ENCODE measurements at regions not wholly inside any gene's neighbourhood (a gene's known extent, or its start where the extent isn't known, plus 50 kb on each side); places are given as distances from the start of the nearest gene placed in this dataset.

DNA sequence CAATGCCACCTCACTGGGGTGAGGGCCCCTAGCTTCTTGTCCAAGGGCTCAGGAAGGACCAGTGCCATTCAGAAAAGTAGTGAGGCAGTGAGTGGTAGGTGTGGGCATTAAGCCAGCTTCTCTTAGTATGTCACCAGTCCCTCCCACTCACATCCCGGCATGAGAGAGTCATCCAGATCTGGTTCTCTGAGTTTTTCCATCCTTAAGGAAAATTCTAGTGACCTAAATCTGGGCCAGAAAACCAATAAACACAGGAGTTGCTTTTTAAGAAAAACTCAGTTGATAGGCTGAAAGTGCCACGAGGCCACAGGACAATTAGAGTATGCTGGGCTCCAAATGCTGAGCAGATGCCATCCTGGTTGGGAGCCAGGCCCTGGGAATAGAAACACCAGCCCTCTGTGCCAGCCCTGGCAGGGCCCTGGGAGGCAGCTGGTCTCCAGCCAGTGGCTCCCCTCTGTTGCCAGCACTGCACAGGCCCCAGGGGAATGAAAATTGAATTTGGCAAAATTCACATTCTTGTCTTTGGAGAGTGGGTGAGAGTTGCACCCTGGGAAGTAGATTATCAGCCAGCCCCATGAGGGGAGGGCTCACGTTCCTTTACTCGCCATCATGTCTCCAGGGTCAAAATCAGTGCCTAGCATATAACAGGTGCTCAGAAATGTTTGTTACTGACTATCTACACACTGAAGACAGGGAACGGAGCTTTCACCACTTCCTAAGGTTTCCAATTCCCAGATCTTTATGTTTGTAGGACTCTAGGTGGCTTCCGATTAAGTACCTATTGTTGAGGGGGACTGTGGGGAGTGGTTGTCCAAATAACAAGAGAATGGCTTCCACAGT, 52.8 kb downstream of the FAM43A start:
- DNase-seq: no peak

DNA sequence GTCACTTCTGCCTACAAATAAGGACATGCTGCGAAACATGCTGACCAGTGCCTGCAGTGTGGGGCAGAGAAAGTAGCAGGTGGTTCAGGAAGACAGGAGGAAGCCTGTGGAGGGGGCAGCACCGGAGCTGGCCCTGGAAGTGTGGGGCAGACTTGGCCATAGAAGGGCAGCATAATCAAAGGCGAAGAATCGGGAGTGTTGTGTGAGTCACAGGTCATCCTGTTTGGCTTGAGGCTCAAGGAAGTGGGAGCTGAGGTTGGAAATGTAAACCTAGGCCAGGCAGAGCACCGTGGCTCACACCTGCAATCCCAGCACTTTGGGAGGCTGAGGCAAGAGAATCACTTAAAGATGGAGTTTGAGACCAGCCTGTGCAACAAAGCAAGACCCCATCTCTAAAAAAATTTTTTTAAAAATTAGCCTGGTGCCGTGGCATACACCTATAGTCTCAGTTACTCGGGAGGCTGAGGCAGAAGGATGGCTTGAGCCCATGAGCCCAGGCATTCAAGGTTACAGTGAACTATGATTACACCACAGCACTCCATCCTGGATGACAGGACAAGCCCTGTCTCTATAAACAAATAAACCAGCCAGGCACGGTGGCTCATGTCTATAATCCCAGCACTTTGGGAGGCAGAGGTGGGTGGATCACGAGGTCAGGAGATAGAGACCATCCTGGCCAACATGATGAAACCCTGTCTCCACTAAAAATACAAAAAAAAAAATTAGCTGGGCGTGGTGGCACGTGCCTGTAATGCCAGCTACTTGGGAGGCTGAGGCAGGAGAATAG, 54.0 kb downstream of the FAM43A start:
- DNase-seq: no peak

DNA sequence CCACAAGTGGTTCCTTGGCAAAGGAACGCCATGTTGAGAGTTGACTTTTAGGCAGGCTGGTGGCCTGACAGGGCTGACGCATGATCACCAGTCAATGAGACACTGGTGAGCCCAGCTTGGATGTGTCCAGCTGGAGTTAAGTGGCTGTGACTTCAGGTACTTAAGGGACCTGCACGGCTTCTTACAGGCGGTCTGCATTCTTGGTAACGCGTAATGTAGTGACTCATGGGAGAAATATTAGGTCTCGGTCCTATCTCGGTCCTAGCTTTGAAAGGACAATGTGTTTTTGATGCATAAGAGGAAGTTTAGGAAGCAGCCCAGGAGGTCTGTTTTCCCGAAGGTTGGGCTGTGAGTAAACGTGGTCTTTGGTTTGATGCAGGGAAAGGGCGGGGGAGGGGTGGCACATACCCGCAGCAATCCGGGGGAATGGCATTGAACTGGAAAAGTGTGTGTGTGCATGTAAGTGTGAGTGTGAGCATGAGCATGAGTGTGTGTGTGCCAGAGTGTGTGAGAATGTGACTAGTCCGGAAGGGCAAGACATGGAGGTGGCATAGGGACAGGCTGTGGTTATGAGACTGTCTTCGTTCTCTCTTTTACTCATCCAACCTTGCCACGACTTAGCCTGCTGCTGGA, 55.3 kb downstream of the FAM43A start:
- no peak for DNase-seq

GRCh38 chr3:194741916-194742315, 56.2 kb downstream of the FAM43A start:
- DNase-seq: no peak

GRCh38 chr3:194744826-194745225, 59.1 kb downstream of the FAM43A start:
- DNase-seq: no peak

GRCh38 chr3:194745422-194746184, 59.9 kb downstream of the FAM43A start:
- no peak for DNase-seq

DNA sequence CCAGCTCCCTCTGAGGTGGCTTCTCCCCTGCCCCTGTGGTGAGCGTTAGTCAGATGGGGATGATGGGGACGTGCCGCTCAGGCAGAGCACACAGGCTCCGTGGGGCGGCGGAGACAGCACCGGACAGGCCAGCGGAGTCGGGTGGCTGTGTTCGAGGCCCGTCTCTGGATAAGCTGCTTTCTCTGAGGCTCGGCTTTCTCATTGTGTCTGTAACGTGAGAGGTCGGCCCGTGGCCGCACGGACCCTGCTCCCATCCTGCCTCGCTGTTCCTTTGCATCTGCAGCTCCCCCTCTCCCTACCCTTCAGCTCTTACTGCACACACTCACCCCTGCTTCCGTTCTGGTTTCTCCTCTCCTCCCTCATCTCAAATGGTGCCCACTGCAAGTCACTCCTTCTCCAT, 62.5 kb downstream of the FAM43A start:
- no peak for DNase-seq

GRCh38 chr3:194749631-194750490, 64.2 kb downstream of the FAM43A start:
- no peak for DNase-seq

- no peak for DNase-seq
These were observed 64.8 kb downstream of the FAM43A start for GRCh38 chr3:194750491-194750828.

DNA sequence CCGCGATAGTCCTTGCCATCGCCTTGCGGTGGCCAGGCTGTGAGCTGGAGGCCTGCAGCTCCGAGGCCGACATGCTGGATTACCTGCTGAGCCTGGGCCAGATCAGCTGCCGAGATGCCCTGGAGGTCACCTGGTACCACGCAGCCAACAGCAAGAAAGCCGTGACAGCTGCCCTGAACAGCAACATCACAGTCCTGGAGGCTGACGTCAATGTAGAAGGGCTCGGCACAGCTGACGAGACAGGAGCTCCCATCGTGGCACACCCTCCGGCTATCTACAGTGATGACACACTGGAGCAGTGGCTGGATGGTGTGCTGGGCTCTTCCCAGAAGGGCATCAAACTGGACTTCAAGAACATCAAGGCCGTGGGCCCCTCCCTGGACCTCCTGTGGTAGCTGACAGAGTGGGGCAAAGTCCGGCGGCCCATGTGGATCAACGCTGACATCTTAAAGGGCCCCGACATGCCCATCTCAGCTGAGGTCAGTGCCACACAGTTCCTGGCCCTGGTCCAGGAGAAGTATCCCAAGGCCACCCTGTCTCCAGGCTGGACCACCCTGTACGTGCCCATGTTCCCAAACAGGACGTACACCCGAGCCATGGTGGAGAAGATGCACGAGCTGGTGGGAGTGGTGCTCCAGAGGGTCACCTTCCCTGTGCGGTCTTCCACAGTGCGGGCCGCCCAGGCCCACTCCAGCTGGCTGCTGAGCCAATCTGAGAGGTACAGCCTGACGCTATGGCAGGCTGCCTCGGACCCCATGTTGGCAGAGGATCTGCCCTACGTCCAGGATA, 70.2 kb downstream of the FAM43A start:
- DNase-seq: no peak

GRCh38 chr3:194756460-194756779, 70.7 kb downstream of the FAM43A start:
- no peak for DNase-seq

DNA sequence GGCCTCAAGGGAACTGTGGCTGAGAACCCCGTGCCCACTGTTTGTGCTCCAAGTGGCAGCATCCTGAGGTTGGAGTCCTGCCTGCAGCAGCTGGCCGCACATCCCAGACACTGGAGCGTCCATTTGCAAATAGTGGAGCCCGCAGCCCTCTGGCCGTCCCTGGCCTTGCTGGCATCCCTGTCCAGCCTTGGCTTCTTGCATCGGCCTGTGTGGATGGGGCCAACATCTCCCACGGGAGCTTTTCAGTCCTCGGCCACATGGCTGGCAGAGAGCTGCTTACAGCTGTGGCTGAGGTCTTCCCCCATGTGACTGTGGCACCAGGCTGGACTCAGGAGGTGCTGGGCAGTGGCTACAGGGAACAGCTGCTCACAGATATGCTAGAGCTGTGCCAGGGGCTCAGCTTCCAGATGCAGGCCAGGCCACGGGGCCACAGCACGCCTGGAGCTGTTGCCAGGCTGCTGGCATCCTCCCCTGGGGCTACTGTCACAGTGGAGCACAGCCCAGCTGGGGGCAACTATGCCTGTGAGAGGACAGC, 71.2 kb downstream of the FAM43A start:
- DNase-seq: no peak

DNA sequence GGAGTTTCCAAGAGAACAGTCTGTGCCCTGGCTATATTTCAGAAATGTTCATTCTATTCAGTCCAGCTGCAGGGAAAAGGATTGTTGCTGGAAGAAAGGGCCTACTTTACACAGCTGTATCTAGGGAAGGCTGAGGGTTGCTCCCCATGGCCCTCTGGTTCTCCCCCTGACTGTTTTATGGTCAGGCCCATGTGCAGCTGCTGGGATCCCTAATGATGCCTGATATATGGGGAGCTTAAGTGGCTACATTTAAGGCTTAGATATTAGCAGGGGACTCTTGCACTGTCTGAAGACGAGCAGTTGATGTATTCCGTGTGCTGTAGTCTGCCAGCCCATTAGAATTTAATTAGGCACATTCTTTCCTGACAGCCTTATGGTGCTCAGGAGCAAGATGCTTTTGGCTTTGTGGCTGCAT, 72.0 kb downstream of the FAM43A start:
- DNase-seq: no peak

- no peak for DNase-seq
These were observed 73.0 kb downstream of the FAM43A start for GRCh38 chr3:194758716-194759115.

GRCh38 chr3:194760494-194761137, 74.9 kb downstream of the FAM43A start:
- DNase-seq: no peak

DNA sequence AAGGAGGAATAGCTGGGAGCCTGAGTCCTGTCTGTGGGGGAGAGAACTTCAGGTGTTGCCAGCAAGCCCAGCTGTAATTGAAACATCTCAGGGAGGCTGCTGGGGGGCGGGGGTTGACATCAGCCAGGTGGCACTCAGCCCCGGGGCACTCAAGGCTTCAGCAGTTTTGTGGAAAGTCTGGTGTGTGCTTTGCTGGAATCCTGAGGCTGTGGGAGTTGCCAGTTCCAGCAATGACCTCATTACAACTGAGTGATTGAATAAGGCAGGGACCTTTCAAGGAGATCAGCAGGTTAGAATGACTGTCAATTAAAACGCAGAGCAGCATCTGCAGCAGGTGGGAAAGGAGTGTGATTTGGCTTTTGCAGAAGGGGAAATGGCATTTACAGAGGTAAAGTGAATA, 75.7 kb downstream of the FAM43A start:
- DNase-seq: no peak

DNA sequence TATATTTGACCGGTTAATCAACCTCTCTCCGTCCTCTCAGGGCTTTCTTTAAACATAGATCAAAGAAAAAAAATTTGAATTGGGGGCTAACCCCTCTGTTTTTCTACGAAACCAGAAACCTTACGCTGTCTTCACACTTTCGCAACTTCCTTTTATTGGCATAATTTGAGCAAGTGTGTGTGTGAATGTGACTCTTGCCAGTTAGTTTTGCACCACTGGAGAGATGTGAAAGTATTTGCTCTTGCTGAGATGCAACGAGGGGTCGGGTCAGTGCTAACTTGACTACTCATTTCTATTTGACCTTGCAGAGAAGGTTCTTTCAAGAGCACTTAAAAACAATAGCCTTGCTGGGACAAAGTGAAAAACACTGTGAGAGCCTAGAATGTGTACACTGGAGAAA, 81.2 kb downstream of the FAM43A start:
- no peak for DNase-seq

DNA sequence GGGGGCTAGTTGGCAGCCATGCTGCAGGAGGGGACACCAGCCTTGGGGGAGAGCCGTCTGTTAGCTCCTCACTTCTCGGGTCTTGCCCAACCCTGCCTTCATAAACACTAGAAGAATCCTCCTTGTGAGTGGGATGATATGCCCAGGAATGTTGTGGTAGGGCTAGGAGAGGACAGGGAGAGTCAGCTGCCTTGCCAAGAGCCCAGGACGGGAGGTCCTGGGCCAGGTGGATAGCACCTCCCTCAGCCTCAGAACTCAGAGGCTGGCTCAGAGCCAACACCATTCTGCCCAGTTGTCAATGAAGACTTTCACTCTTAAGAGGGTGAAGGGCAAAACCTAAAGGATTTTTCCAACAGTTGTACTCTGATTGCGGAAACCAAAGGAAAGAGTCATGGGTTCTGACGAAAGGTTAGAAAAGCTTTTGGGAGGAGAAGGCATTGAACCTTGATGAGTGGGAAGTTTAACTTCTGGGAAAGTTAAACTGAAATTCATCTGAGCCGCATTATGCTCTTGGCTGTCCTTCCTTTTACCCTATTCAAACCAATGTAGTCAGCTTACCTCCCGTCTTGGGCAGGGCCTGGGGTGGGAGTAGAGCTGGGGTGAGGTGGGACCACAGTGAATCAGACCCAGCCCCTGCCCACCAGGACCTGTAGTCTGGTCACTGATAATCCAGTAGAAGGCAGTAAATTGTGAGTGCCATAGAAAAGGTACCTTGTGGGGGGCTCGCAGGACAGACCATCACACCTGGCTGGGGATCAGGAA, 81.9 kb downstream of the FAM43A start:
- DNase-seq: no peak

- no peak for DNase-seq
These were observed 82.9 kb downstream of the FAM43A start for GRCh38 chr3:194768586-194768985.

Data from SHP77 treated with DMSO at 0.1 percent for 48 hours (cell line).